OCI-LY1 (cell line): ENCODE measurements at regions not wholly inside any gene's neighbourhood (a gene's known extent, or its start where the extent isn't known, plus 50 kb on each side); places are given as distances from the start of the nearest gene placed in this dataset.

Source experiments
- H2AFZ ChIP-seq: fragments of 200-600 bp; sonication (generic), shearing (Covaris generic); 2 replicates; pipeline ENCODE4 v1.6.0; 2014; ENCODE audit warnings: antibody characterized with exemption, mild to moderate bottlenecking, low read length
- H3F3A ChIP-seq: fragments of 200-600 bp; sonication (generic), shearing (Covaris generic); 2 replicates; pipeline ENCODE4 v1.6.0; 2014; ENCODE audit warnings: mild to moderate bottlenecking, antibody characterized with exemption, low read length, moderate library complexity; ENCODE audit not compliant: insufficient read depth
- H3K27ac ChIP-seq: fragments of 200-600 bp; sonication (generic); 2 replicates; pipeline ENCODE4 v1.5.1; 2014; ENCODE audit warnings: low read length, mixed run types, mild to moderate bottlenecking, low read depth; ENCODE audit not compliant: poor library complexity, severe bottlenecking
- H3K27me3 ChIP-seq: fragments of 200-600 bp; sonication (generic); 2 replicates; pipeline ENCODE4 v1.6.0; 2014; ENCODE audit warnings: antibody characterized with exemption, mild to moderate bottlenecking, low read length, moderate library complexity; ENCODE audit not compliant: insufficient read depth
- H3K36me3 ChIP-seq: fragments of 200-600 bp; sonication (generic); 2 replicates; pipeline ENCODE4 v1.6.1; 2014; ENCODE audit warnings: mild to moderate bottlenecking, antibody characterized with exemption, low read length, moderate library complexity, mixed read lengths; ENCODE audit not compliant: insufficient read depth
- H3K4me1 ChIP-seq: fragments of 200-600 bp; sonication (generic); 2 replicates; pipeline ENCODE4 v1.5.1; 2014; ENCODE audit warnings: mild to moderate bottlenecking, low read length, moderate library complexity; ENCODE audit not compliant: insufficient read depth, severe bottlenecking
- H3K4me2 ChIP-seq: fragments of 200-600 bp; sonication (generic), shearing (Covaris generic); 2 replicates; pipeline ENCODE4 v1.6.1; 2014; ENCODE audit warnings: low read length
- H3K4me3 ChIP-seq: fragments of 200-600 bp; sonication (generic); 2 replicates; pipeline ENCODE4 v1.5.1; 2014; ENCODE audit warnings: low read length, low read depth, mild to moderate bottlenecking, mixed read lengths; ENCODE audit not compliant: poor library complexity, severe bottlenecking
- H3K79me2 ChIP-seq: fragments of 200-600 bp; shearing (Covaris generic); 2 replicates; pipeline ENCODE4 v1.6.1; 2016; ENCODE audit warnings: mixed run types, low read length, mixed read lengths; ENCODE audit not compliant: insufficient read depth
- H3K9ac ChIP-seq: fragments of 200-600 bp; sonication (generic), shearing (Covaris generic); 2 replicates; pipeline ENCODE4 v1.6.1; 2014; ENCODE audit warnings: mild to moderate bottlenecking, low read length, mixed read lengths
- H3K9me2 ChIP-seq: fragments of 200-600 bp; sonication (generic), shearing (Covaris generic); 2 replicates; pipeline ENCODE4 v1.6.1; 2014; ENCODE audit warnings: low read depth, mild to moderate bottlenecking, low read length, mixed read lengths
- H3K9me3 ChIP-seq: fragments of 200-600 bp; shearing (Covaris generic); 2 replicates; pipeline ENCODE4 v1.6.1; 2014; ENCODE audit warnings: low read length, mixed read lengths
- H4K20me1 ChIP-seq: fragments of 200-600 bp; sonication (generic), shearing (Covaris generic); 2 replicates; pipeline ENCODE4 v1.6.0; 2016; ENCODE audit warnings: mild to moderate bottlenecking, low read length; ENCODE audit not compliant: insufficient read depth
- EZH2 ChIP-seq: fragments of 200-600 bp; sonication (generic), shearing (Covaris generic); IDR thresholded peaks from 2 replicates; pipeline ENCODE4 v1.8.0; 2017; ENCODE audit warnings: borderline replicate concordance, mixed run types, mild to moderate bottlenecking, antibody characterized with exemption, low read length, moderate library complexity, mixed read lengths
- TF ChIP-seq, protein P1 (sequence below): fragments of 200-600 bp; sonication (generic), shearing (Covaris generic); IDR thresholded peaks from 2 replicates; pipeline ENCODE4 v1.5.1; 2017; ENCODE audit warnings: mild to moderate bottlenecking, antibody characterized with exemption, low read length, moderate library complexity, mixed read lengths

DNA sequence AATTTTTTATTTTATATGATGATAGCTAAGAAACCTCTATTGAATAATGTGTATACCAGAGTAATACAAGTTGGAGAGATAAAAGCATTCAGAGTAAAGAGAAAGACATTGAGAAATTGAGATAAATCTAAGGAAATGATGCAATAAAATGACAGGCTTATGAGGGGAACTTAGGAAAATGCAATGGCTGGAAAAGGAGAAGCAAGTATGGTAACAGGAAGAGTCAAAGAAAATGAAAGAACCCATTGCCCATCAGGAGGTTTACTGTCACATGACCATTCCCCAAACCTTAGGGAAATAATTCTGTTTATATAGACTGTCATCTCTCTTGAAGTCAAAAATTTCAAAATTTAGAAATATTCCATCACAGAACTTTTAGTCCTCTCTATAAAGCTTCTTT, 808.0 kb upstream of the PRR20A start:
- H3K79me2 ChIP-seq, result no peaks in the 10 kb centered on the region
- no peak overlapping the region for H3K27ac ChIP-seq
- no peak overlapping the region for H2AFZ ChIP-seq
- no peaks in the 10 kb centered on the region for H3K4me1 ChIP-seq
- no peak overlapping the region for H3K4me2 ChIP-seq
- H3K9me2 ChIP-seq, result no peaks in the 10 kb centered on the region
- H4K20me1 ChIP-seq, result no peaks in the 10 kb centered on the region
- H3K9ac ChIP-seq, result no peak overlapping the region
- no peaks in the 10 kb centered on the region for H3K9me3 ChIP-seq
- H3K4me3 ChIP-seq, result no peak overlapping the region
- TF ChIP-seq, protein P1, sequence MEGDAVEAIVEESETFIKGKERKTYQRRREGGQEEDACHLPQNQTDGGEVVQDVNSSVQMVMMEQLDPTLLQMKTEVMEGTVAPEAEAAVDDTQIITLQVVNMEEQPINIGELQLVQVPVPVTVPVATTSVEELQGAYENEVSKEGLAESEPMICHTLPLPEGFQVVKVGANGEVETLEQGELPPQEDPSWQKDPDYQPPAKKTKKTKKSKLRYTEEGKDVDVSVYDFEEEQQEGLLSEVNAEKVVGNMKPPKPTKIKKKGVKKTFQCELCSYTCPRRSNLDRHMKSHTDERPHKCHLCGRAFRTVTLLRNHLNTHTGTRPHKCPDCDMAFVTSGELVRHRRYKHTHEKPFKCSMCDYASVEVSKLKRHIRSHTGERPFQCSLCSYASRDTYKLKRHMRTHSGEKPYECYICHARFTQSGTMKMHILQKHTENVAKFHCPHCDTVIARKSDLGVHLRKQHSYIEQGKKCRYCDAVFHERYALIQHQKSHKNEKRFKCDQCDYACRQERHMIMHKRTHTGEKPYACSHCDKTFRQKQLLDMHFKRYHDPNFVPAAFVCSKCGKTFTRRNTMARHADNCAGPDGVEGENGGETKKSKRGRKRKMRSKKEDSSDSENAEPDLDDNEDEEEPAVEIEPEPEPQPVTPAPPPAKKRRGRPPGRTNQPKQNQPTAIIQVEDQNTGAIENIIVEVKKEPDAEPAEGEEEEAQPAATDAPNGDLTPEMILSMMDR, result no peak
- no peak for TF ChIP-seq EZH2
- H3K27me3 ChIP-seq, result no peaks in the 10 kb centered on the region
- H3K36me3 ChIP-seq, result no peaks in the 10 kb centered on the region
- no peaks in the 10 kb centered on the region for H3F3A ChIP-seq

DNA sequence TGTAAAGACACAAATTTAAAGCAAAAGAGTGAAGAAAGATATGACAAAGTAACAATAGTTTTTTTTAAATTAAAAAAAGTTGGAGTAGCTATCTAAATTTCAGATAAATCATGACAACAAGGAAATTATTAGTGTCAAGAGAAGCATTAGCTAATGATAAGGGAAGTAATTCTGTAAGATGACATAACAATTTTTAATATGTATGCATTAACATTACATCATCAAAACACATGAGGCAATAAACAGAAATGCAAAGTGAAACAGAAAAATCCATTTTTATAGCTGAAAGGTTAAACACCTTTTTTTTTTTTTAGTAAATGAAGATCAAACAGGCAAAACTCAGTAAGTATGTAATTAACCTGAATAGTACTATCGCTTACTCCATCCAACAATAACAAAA, 804.9 kb upstream of the PRR20A start:
- Histone ChIP-seq H4K20me1 (no peaks in the 10 kb centered on the region), H3K9me2 (no peaks in the 10 kb centered on the region), H3K9me3 (no peaks in the 10 kb centered on the region), H3K9ac (no peak overlapping the region), H3K4me3 (no peak overlapping the region), H3K4me2 (no peak overlapping the region), H3K79me2 (no peaks in the 10 kb centered on the region), H3K4me1 (no peaks in the 10 kb centered on the region), H3F3A (no peaks in the 10 kb centered on the region), H3K36me3 (no peaks in the 10 kb centered on the region), H3K27me3 (no peaks in the 10 kb centered on the region), H3K27ac (no peak overlapping the region), H2AFZ (no peak overlapping the region)
- TF ChIP-seq, protein P1, result no peak
- no peak for TF ChIP-seq EZH2

DNA sequence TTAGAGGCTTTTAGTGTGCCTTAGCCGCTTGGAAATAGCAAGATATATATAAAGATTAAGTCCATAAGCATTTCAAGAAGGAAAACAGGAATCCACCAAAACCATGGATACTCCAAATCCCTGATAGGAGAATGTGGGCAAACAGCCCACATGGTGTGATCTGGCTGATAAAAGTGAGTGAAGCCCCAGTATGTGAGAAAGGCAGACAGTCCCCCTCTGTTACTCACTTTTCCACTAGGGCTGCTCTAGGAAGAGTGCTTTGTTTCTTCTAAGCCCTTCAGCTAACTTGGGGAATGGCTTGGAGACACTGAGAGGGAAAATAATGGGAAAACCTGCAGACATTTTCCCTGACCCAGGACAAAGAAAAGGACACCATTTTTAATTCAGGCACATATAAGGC, 802.3 kb upstream of the PRR20A start:
- Histone ChIP-seq H3K9ac (no peak overlapping the region), H3K9me3 (no peaks in the 10 kb centered on the region), H3K4me1 (no peaks in the 10 kb centered on the region), H3K4me2 (no peak overlapping the region), H2AFZ (no peak overlapping the region), H4K20me1 (no peaks in the 10 kb centered on the region), H3K4me3 (no peak overlapping the region), H3K27me3 (no peaks in the 10 kb centered on the region), H3K36me3 (no peaks in the 10 kb centered on the region), H3F3A (no peaks in the 10 kb centered on the region), H3K27ac (no peak overlapping the region), H3K79me2 (no peaks in the 10 kb centered on the region), H3K9me2 (no peaks in the 10 kb centered on the region)
- TF ChIP-seq EZH2, result no peak
- TF ChIP-seq, protein P1, result no peak
